ENCODE measurements at regions not wholly inside any gene's neighbourhood (a gene's known extent, or its start where the extent isn't known, plus 50 kb on each side); places are given as distances from the start of the nearest gene placed in this dataset.

DNA sequence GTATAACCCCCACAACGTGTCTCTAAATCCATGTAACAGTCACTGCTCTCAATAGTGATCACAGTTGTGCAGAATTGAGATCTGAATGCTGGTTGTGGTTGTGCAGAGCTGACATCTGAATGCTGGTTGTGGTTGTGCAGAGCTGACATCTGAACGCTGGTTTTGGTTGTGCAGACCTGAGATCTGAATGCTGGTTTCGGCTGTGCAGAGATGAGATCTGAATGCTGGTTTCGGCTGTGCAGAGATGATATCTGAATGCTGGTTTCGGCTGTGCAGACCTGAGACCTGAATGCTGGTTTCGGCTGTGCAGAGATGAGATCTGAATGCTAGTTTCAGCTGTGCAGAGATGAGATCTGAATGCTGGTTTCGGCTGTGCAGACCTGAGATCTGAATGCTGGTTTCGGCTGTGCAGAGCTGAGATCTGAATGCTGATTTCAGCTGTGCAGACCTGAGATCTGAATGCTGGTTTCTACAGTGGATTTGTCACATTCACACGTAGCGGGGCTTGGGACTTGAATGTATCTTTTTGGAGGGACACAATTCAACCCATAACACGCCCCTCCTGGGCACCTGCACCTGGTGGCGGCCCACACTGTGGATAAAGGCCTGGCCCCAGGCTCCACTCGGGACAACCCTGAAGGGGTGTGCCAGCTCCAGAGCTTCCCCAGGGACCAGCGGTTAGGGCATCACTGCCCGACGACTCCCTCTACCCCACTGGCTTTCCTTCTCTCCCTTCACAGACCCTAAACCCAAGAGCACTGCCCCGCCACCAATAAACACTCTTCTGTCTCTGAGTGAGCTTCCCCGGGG is 51.1 kb upstream of the SLC66A3 start:
- peak; percentile 29 for DNase-seq

DNA sequence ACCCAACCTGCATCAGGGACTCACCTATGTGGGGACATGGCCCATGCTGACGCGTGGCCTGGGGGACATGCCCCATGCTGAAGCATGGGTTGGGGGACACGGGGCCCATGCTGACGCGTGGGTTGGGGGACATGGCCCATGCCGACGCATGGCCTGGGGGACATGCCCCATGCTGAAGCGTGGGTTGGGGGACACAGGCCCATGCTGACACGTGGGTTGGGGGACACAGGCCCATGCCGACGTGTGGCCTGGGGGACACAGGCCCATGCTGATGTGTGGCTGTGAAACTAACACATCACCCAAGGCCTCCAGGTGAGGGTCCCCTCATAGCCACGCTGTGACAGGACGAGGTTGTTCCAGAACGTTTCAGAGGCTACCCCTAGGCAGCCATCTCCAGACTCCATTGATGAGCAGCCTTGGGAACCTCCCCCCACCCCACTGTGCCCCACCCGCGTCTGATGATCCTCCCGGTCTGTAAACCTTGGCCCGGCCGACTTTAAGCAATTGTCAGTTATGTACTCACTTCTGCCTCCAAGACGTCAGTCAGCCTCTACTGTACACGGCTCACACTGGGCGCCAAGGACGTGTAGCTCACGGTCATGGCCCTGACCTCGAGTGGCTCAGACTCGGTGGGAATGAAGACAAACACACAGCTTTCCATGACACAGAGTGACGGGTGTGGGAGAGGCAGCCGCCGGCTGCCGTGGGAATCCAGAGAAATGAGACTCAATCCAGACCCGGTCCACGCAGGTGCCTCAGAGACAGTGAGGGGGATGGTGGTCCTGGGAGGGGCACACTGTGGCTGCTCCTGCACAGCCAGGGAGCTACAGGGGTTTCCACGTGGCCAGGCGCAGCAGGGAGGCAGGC is 50.2 kb upstream of the SLC66A3 start:
- no peak for DNase-seq

Data from CD4-positive, alpha-beta T cell treated with Interleukin-12 subunit alpha and Interleukin-12 subunit beta, for 1 hour (primary cell).